ENCODE measurements at regions not wholly inside any gene's neighbourhood (a gene's known extent, or its start where the extent isn't known, plus 50 kb on each side); places are given as distances from the start of the nearest gene placed in this dataset.

DNA sequence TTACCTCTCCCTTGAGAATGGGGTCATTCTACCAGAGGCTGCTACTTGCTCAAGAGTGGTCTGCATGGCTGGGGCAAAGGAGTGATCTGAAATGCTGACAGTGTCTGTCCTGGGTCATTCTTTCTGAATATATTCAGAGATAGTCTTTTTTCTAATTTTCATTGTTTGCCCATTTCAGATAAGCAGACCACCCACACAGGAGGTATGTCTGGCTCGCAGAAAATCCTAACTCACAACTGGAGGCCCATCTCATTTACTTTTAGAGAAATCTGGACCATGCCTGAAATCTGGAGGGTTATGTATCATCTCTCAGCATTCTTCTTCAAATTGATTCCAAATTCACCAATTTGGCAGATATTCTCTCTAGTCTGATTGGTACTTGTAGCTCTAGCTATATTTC lies 227.6 kb downstream of the SEC61B start:
- Histone ChIP-seq H3K9me3 (ENCODE audit: low read depth) (no peaks in the 10 kb centered on the region), H3K4me2 (ENCODE audit: unreplicated experiment) (no peak overlapping the region), H3K4me1 (ENCODE audit: insufficient read depth) (peaks cover 17% of the 10 kb centered on the region), H3K4me3 (no peak overlapping the region), H3K9me2 (ENCODE audit: insufficient read depth) (no peaks in the 10 kb centered on the region), H2AFZ (no peak overlapping the region), H3K27me3 (replicated peaks; ENCODE audit: insufficient read depth) (no peaks in the 10 kb centered on the region), H3K79me2 (ENCODE audit: insufficient read depth) (no peaks in the 10 kb centered on the region), H3K9ac (no peak overlapping the region), H3F3A (ENCODE audit: insufficient read depth) (peaks cover 21% of the 10 kb centered on the region), H3K27ac (no peak overlapping the region), H4K20me1 (ENCODE audit: insufficient read depth) (no peaks in the 10 kb centered on the region), H3K36me3 (ENCODE audit: low read depth) (no peaks in the 10 kb centered on the region)
- DNase-seq = no peak
- WGBS, 2 experiments (ENCODE audit: low coverage in 1 of 2, low lambda C conversion rate in 2 of 2, missing lambda C conversion rate in 2 of 2) = 100% methylated on average over 1 of the region's 1 CpG
- in situ Hi-C loops (cut with MboI) = no loop called here
- TF ChIP-seq EZH2 (IDR thresholded peaks at IDR 0.05; ENCODE audit: insufficient read depth, poor library complexity, severe bottlenecking) = no peak
- no peak for TF ChIP-seq EZH2phosphoT487 (IDR thresholded peaks at IDR 0.05; ENCODE audit: insufficient read depth, low read depth)

DNA sequence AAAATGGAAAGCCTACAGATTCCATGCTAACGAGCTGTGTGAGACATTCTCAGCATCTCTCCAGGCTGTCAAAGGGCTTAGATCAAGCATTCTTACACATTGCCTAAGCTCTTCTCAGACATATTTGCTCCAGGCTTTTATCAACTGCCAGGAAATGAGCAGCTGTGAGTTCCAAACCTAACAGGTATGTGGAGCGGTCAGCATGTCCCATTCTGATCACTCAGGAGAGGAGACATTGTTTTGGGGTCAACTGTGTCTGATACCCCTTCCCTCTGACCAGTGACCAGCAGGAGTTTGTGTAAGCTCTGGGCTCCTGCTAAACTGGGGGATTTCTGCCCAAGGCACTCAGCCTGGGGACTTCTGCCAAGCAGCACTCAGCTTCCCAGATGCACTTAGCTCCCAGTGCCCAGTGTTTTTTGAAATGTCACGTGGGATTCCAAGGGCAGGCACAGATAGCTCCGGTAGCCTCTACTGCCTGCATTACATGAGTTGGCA lies 229.1 kb downstream of the SEC61B start:
- DNase-seq = no peak
- H3K4me3 ChIP-seq = no peak overlapping the region
- H3K4me1 ChIP-seq (ENCODE audit: insufficient read depth) = peaks cover 11% of the 10 kb centered on the region
- H3K4me2 ChIP-seq (ENCODE audit: unreplicated experiment) = no peak overlapping the region
- H4K20me1 ChIP-seq (ENCODE audit: insufficient read depth) = no peaks in the 10 kb centered on the region
- no peaks in the 10 kb centered on the region for H3K36me3 ChIP-seq (ENCODE audit: low read depth)
- no peaks in the 10 kb centered on the region for H3K9me3 ChIP-seq (ENCODE audit: low read depth)
- no peaks in the 10 kb centered on the region for H3K79me2 ChIP-seq (ENCODE audit: insufficient read depth)
- H3K27me3 ChIP-seq (replicated peaks; ENCODE audit: insufficient read depth) = no peaks in the 10 kb centered on the region
- H3F3A ChIP-seq (ENCODE audit: insufficient read depth) = peaks cover 12% of the 10 kb centered on the region
- H3K9ac ChIP-seq = no peak overlapping the region
- TF ChIP-seq EZH2phosphoT487 (IDR thresholded peaks at IDR 0.05; ENCODE audit: insufficient read depth, low read depth) = no peak
- TF ChIP-seq EZH2 (IDR thresholded peaks at IDR 0.05; ENCODE audit: insufficient read depth, poor library complexity, severe bottlenecking) = no peak
- WGBS, 2 experiments (ENCODE audit: low coverage in 1 of 2, low lambda C conversion rate in 2 of 2, missing lambda C conversion rate in 2 of 2) = 60 to 64% methylated on average over 4 of the region's 4 CpGs
- H3K27ac ChIP-seq = no peak overlapping the region
- no peaks in the 10 kb centered on the region for H3K9me2 ChIP-seq (ENCODE audit: insufficient read depth)
- in situ Hi-C loops (cut with MboI) = no loop called here
- no peak overlapping the region for H2AFZ ChIP-seq

DNA sequence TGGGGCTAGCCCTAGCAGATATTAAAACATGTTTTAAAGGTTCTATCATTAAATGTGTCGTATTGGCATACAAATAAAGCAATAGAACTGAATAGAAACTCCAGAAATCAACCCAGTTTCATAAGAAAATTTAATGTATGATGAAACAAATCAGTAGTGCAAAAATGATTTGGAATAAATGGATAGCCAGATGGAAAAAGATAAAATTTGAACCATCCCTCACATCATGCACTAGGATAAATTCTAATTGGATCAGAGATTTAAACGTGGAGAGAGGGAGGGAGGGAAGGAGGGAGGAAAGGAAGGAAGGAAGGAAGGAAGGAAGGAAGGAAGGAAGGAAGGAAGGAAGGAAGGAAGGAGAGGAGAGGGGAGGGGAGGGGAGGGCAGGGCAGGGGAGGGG lies 235.3 kb downstream of the SEC61B start:
- no peak for TF ChIP-seq EZH2phosphoT487 (IDR thresholded peaks at IDR 0.05; ENCODE audit: insufficient read depth, low read depth)
- TF ChIP-seq EZH2 (IDR thresholded peaks at IDR 0.05; ENCODE audit: insufficient read depth, poor library complexity, severe bottlenecking) = no peak
- in situ Hi-C loops (cut with MboI) = no loop called here
- no peak overlapping the region for H3K27ac ChIP-seq
- no peak overlapping the region for H3K9ac ChIP-seq
- no peak overlapping the region for H2AFZ ChIP-seq
- no peaks in the 10 kb centered on the region for H3F3A ChIP-seq (ENCODE audit: insufficient read depth)
- no peak for DNase-seq
- no peaks in the 10 kb centered on the region for H3K9me2 ChIP-seq (ENCODE audit: insufficient read depth)
- H3K79me2 ChIP-seq (ENCODE audit: insufficient read depth) = no peaks in the 10 kb centered on the region
- no peaks in the 10 kb centered on the region for H4K20me1 ChIP-seq (ENCODE audit: insufficient read depth)
- H3K9me3 ChIP-seq (ENCODE audit: low read depth) = no peaks in the 10 kb centered on the region
- no peaks in the 10 kb centered on the region for H3K36me3 ChIP-seq (ENCODE audit: low read depth)
- 23 to 25% methylated on average over 2 of the region's 2 CpGs for WGBS, 2 experiments (ENCODE audit: low coverage in 1 of 2, low lambda C conversion rate in 2 of 2, missing lambda C conversion rate in 2 of 2)
- H3K4me3 ChIP-seq = no peak overlapping the region
- no peak overlapping the region for H3K4me2 ChIP-seq (ENCODE audit: unreplicated experiment)
- H3K27me3 ChIP-seq (replicated peaks; ENCODE audit: insufficient read depth) = no peaks in the 10 kb centered on the region
- no peaks in the 10 kb centered on the region for H3K4me1 ChIP-seq (ENCODE audit: insufficient read depth)

DNA sequence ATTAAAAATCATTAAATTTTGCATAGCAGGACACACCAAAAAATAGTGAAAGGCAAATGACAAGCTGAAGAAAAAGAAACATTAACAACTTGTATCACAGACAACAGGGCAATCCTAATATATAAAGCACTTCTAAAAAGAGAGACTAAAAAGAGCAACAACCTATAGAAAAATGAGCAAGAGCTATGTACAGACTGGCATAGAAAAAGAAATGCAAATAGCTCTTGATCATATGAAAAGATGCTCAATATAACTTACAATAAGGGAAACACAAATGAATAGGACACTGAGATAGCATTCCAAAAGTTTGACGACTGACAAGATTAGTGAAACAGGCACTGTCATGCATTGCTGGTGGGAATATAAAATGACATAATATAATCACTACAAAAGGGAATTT lies 235.9 kb downstream of the SEC61B start:
- H3K27me3 ChIP-seq (replicated peaks; ENCODE audit: insufficient read depth) = no peaks in the 10 kb centered on the region
- no peaks in the 10 kb centered on the region for H4K20me1 ChIP-seq (ENCODE audit: insufficient read depth)
- no peaks in the 10 kb centered on the region for H3K9me3 ChIP-seq (ENCODE audit: low read depth)
- no peak overlapping the region for H3K4me2 ChIP-seq (ENCODE audit: unreplicated experiment)
- H3K36me3 ChIP-seq (ENCODE audit: low read depth) = no peaks in the 10 kb centered on the region
- no peaks in the 10 kb centered on the region for H3K4me1 ChIP-seq (ENCODE audit: insufficient read depth)
- no peaks in the 10 kb centered on the region for H3K79me2 ChIP-seq (ENCODE audit: insufficient read depth)
- no peaks in the 10 kb centered on the region for H3K9me2 ChIP-seq (ENCODE audit: insufficient read depth)
- no peak overlapping the region for H3K9ac ChIP-seq
- in situ Hi-C loops (cut with MboI) = no loop called here
- no peak overlapping the region for H2AFZ ChIP-seq
- no peak overlapping the region for H3K4me3 ChIP-seq
- no peaks in the 10 kb centered on the region for H3F3A ChIP-seq (ENCODE audit: insufficient read depth)
- TF ChIP-seq EZH2 (IDR thresholded peaks at IDR 0.05; ENCODE audit: insufficient read depth, poor library complexity, severe bottlenecking) = no peak
- no peak for TF ChIP-seq EZH2phosphoT487 (IDR thresholded peaks at IDR 0.05; ENCODE audit: insufficient read depth, low read depth)
- WGBS, 2 experiments (ENCODE audit: low coverage in 1 of 2, low lambda C conversion rate in 2 of 2, missing lambda C conversion rate in 2 of 2) = 95 to 100% methylated on average over 1 of the region's 1 CpG
- no peak overlapping the region for H3K27ac ChIP-seq
- DNase-seq = no peak

DNA sequence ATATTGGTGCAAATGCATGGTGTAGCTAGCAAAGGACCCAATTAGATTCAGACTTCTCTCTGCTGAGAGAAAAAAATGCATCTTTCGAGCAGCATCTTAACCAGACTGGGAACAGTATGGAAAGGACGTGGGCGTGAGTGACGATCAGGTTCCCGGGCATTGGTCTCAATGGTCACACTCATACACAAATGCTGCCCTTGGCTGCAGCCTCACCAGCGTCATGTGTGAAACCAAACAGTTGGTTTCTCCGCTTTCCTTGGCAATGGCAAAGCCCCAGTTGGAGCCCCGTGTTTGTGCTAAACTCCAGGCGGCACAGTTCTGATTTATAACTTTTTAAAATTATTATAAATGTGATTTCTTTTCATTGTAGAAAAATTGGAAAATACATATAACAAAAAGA lies 237.8 kb downstream of the SEC61B start:
- TF ChIP-seq EZH2phosphoT487 (IDR thresholded peaks at IDR 0.05; ENCODE audit: insufficient read depth, low read depth) = no peak
- TF ChIP-seq EZH2 (IDR thresholded peaks at IDR 0.05; ENCODE audit: insufficient read depth, poor library complexity, severe bottlenecking) = no peak
- 89 to 90% methylated on average over 9 of the region's 9 CpGs for WGBS, 2 experiments (ENCODE audit: low coverage in 1 of 2, low lambda C conversion rate in 2 of 2, missing lambda C conversion rate in 2 of 2)
- no peak for DNase-seq
- H3K9me3 ChIP-seq (ENCODE audit: low read depth) = no peaks in the 10 kb centered on the region
- no peak overlapping the region for H2AFZ ChIP-seq
- no peaks in the 10 kb centered on the region for H4K20me1 ChIP-seq (ENCODE audit: insufficient read depth)
- no peaks in the 10 kb centered on the region for H3K36me3 ChIP-seq (ENCODE audit: low read depth)
- no peak overlapping the region for H3K4me3 ChIP-seq
- no peak overlapping the region for H3K4me2 ChIP-seq (ENCODE audit: unreplicated experiment)
- H3F3A ChIP-seq (ENCODE audit: insufficient read depth) = no peaks in the 10 kb centered on the region
- no peaks in the 10 kb centered on the region for H3K79me2 ChIP-seq (ENCODE audit: insufficient read depth)
- H3K9me2 ChIP-seq (ENCODE audit: insufficient read depth) = no peaks in the 10 kb centered on the region
- no peak overlapping the region for H3K27ac ChIP-seq
- H3K9ac ChIP-seq = no peak overlapping the region
- H3K27me3 ChIP-seq (replicated peaks; ENCODE audit: insufficient read depth) = no peaks in the 10 kb centered on the region
- H3K4me1 ChIP-seq (ENCODE audit: insufficient read depth) = no peaks in the 10 kb centered on the region
- in situ Hi-C loops (cut with MboI) = no loop called here
